ENCODE measurements at regions not wholly inside any gene's neighbourhood (a gene's known extent, or its start where the extent isn't known, plus 50 kb on each side); places are given as distances from the start of the nearest gene placed in this dataset.

DNA sequence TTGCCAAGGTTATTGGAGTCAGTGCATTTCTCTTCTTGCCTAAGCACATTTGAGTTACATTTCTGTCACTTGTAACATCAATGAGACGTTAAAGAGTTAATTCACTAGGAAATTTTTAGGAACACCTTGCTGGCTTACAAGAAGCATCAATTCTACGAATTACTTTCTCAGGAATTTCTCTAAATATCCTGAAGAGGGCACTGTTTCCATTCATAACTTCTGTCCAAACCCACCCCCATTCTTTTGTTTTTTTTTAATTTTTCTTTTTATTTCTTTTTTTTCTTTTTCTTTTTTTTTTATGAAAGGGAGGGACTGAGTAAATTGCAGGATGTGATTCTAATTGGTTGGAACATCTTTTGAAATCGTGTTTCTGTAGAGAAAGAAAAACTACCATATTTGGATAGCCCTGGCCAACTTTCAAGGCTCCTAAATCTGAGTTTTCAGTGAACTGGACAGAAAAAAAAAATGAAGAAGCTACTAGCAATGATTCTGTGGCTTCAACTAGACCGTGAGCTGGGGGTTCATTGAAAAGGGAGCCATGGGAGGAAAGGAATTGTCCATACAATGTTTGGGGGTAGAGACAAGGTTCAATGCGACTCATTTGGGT lies 285.3 kb downstream of the DAD1 start:
- TF ChIP-seq POLR2AphosphoS5 (IDR thresholded peaks at IDR 0.05) (no peak), EP300 (IDR thresholded peaks at IDR 0.05) (no peak), POLR2A (IDR thresholded peaks at IDR 0.05) (no peak)
- TF ChIP-seq, protein P1, sequence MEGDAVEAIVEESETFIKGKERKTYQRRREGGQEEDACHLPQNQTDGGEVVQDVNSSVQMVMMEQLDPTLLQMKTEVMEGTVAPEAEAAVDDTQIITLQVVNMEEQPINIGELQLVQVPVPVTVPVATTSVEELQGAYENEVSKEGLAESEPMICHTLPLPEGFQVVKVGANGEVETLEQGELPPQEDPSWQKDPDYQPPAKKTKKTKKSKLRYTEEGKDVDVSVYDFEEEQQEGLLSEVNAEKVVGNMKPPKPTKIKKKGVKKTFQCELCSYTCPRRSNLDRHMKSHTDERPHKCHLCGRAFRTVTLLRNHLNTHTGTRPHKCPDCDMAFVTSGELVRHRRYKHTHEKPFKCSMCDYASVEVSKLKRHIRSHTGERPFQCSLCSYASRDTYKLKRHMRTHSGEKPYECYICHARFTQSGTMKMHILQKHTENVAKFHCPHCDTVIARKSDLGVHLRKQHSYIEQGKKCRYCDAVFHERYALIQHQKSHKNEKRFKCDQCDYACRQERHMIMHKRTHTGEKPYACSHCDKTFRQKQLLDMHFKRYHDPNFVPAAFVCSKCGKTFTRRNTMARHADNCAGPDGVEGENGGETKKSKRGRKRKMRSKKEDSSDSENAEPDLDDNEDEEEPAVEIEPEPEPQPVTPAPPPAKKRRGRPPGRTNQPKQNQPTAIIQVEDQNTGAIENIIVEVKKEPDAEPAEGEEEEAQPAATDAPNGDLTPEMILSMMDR (IDR thresholded peaks at IDR 0.05), result peak in 4 of 7 experiments; percentile 6 to 36 (median 20)
